GM21619 (cell line): ENCODE measurements at regions not wholly inside any gene's neighbourhood (a gene's known extent, or its start where the extent isn't known, plus 50 kb on each side); places are given as distances from the start of the nearest gene placed in this dataset.
"Not testable (repeated sequence)": the region's sequence is repeated elsewhere in the genome, so short reads cannot be mapped to it uniquely, and the experiment has no call there.

Experiments
- ATAC-seq: cut with Tn5 transposase; IDR thresholded peaks from one replicate; pipeline ENCODE4 v1.9.1; 2021; ENCODE audit not compliant: unreplicated experiment

GRCh38 chr6:23823421-23823820 is 302.6 kb upstream of the NRSN1 start:
- no peak for ATAC-seq

GRCh38 chr6:23826572-23826971 is 299.4 kb upstream of the NRSN1 start:
- no peak for ATAC-seq

- ATAC-seq: no peak
Measured at GRCh38 chr6:23828861-23829260, 297.2 kb upstream of the NRSN1 start.

- ATAC-seq: no peak
Measured at GRCh38 chr6:23841116-23841515, 284.9 kb upstream of the NRSN1 start.

- ATAC-seq: no peak
Measured at GRCh38 chr6:23842760-23843159, 283.3 kb upstream of the NRSN1 start.

- no peak for ATAC-seq
Measured at GRCh38 chr6:23851522-23851921, 274.5 kb upstream of the NRSN1 start.

- ATAC-seq: not testable (repeated sequence)
Measured at GRCh38 chr6:23853566-23854133, 272.4 kb upstream of the NRSN1 start.

- not testable (repeated sequence) for ATAC-seq
Measured at GRCh38 chr6:23854154-23854553, 271.9 kb upstream of the NRSN1 start.

GRCh38 chr6:23855497-23856116 is 270.4 kb upstream of the NRSN1 start:
- no peak for ATAC-seq

- ATAC-seq: no peak
Measured at GRCh38 chr6:23870496-23870895, 255.5 kb upstream of the NRSN1 start.

GRCh38 chr6:23873161-23873560 is 252.9 kb upstream of the NRSN1 start:
- no peak for ATAC-seq

- no peak for ATAC-seq
Measured at GRCh38 chr6:23875006-23875405, 251.0 kb upstream of the NRSN1 start.

GRCh38 chr6:23879816-23880215 is 246.2 kb upstream of the NRSN1 start:
- ATAC-seq: no peak

- ATAC-seq: no peak
Measured at GRCh38 chr6:23890543-23891227, 235.3 kb upstream of the NRSN1 start.

- no peak for ATAC-seq
Measured at GRCh38 chr6:23905133-23905815, 220.7 kb upstream of the NRSN1 start.

GRCh38 chr6:23910420-23910819 is 215.6 kb upstream of the NRSN1 start:
- no peak for ATAC-seq

GRCh38 chr6:23927935-23928334 is 198.1 kb upstream of the NRSN1 start:
- no peak for ATAC-seq

- no peak for ATAC-seq
Measured at GRCh38 chr6:23929201-23929600, 196.8 kb upstream of the NRSN1 start.

- ATAC-seq: no peak
Measured at GRCh38 chr6:23940466-23940865, 185.5 kb upstream of the NRSN1 start.

- no peak for ATAC-seq
Measured at GRCh38 chr6:23951691-23952090, 174.3 kb upstream of the NRSN1 start.

- ATAC-seq: no peak
Measured at GRCh38 chr6:23952245-23952644, 173.8 kb upstream of the NRSN1 start.

GRCh38 chr6:23953976-23954375 is 172.0 kb upstream of the NRSN1 start:
- ATAC-seq: no peak
